Fibroblast of villous mesenchyme (primary cell): ENCODE measurements at regions not wholly inside any gene's neighbourhood (a gene's known extent, or its start where the extent isn't known, plus 50 kb on each side); places are given as distances from the start of the nearest gene placed in this dataset.

Experiments
- DNase-seq: peaks from one replicate; pipeline ENCODE4 v3.0.0-alpha.2; 2010; ENCODE audit warnings: low read depth
- H3K4me3 ChIP-seq: 2 replicates; pipeline ENCODE4 v1.5.1; 2011; ENCODE audit warnings: low read depth, mild to moderate bottlenecking, low read length
- TF ChIP-seq, protein P1 (sequence below): IDR thresholded peaks from 2 replicates; pipeline ENCODE4 v1.5.1; 2012; ENCODE audit warnings: low read depth, mild to moderate bottlenecking, low read length; ENCODE audit not compliant: insufficient read depth

GRCh38 chr13:89733829-89734228 is 1613.7 kb upstream of the MIR17HG start:
- no peak for DNase-seq
- no peak overlapping the region for H3K4me3 ChIP-seq
- TF ChIP-seq, protein P1, sequence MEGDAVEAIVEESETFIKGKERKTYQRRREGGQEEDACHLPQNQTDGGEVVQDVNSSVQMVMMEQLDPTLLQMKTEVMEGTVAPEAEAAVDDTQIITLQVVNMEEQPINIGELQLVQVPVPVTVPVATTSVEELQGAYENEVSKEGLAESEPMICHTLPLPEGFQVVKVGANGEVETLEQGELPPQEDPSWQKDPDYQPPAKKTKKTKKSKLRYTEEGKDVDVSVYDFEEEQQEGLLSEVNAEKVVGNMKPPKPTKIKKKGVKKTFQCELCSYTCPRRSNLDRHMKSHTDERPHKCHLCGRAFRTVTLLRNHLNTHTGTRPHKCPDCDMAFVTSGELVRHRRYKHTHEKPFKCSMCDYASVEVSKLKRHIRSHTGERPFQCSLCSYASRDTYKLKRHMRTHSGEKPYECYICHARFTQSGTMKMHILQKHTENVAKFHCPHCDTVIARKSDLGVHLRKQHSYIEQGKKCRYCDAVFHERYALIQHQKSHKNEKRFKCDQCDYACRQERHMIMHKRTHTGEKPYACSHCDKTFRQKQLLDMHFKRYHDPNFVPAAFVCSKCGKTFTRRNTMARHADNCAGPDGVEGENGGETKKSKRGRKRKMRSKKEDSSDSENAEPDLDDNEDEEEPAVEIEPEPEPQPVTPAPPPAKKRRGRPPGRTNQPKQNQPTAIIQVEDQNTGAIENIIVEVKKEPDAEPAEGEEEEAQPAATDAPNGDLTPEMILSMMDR = no peak

DNA sequence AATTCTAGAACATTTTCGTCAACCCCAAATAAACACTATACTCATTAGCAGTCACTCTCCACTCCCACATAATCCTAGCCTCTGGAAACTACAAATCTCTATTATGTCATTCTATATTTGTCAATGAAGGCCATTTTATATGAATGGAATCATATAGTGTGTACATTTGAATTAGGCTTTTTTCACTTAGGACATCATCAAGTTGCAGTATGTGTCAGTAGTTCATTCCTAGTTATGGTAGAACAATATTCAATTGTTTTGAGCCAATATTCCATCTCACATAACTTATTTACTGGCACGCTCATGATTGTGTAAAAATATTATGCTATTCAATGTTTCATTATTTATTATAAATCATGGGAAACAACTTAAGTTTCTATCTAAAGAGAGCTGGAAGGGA is 1610.4 kb upstream of the MIR17HG start:
- no peak for DNase-seq
- TF ChIP-seq, protein P1 = no peak
- H3K4me3 ChIP-seq = no peak overlapping the region

DNA sequence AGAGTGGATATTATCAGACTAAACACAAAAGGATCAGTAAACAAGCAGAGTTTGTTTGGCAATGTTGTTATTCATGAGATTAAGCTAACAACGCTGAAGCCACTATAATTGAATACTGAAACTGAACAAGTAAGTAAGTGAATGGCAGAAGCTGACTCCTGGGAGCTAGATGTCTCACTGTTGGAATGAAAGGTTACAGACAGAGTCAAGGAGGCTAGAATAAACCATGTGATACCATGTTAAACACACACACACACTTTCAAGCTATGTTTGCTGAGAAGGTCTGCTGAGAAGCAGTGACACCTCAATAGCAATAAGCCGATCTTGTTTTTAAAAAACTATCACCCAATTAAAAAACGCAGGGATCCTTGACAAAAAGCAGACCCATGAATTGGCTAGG is 1609.4 kb upstream of the MIR17HG start:
- TF ChIP-seq, protein P1 = no peak
- H3K4me3 ChIP-seq = no peak overlapping the region
- no peak for DNase-seq

- no peak for DNase-seq
These were observed 1606.3 kb upstream of the MIR17HG start for GRCh38 chr13:89740994-89741685.

GRCh38 chr13:89746554-89746953 is 1600.9 kb upstream of the MIR17HG start:
- TF ChIP-seq, protein P1 = no peak
- no peak for DNase-seq
- no peak overlapping the region for H3K4me3 ChIP-seq

More at GRCh38 chr13:89740994-89741685, 1606.3 kb upstream of the MIR17HG start:
- H3K4me3 ChIP-seq = no peak overlapping the region
- TF ChIP-seq, protein P1 = no peak

- no peak overlapping the region for H3K4me3 ChIP-seq
- DNase-seq = no peak
- TF ChIP-seq, protein P1 = no peak
These were observed 1598.8 kb upstream of the MIR17HG start for GRCh38 chr13:89748716-89749115.

GRCh38 chr13:89749888-89750287 is 1597.6 kb upstream of the MIR17HG start:
- peak; percentile 18 for DNase-seq

More at GRCh38 chr13:89749888-89750287, 1597.6 kb upstream of the MIR17HG start:
- no peak overlapping the region for H3K4me3 ChIP-seq
- TF ChIP-seq, protein P1 = no peak
